ENCODE measurements at regions not wholly inside any gene's neighbourhood (a gene's known extent, or its start where the extent isn't known, plus 50 kb on each side); places are given as distances from the start of the nearest gene placed in this dataset.

DNA sequence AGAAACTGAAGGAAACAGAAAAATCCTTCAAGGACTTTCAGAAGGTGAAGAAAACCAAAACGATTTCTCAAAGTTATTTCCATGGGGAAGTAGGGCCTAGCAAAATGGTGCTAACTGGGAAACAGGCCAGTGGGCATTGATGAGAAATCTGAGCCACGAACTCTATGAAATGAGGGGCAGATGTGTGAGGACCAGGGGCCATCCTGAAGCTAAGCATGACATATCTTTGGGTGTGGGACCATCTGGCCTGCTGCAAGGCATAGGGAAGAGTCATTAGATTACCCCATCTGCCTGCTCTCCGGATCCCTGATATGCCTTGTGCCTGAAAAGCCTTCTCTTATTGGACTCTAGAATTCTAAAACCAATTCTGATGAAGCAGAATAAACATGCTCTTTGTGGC lies 143.8 kb downstream of the PALM2AKAP2 start:
- TF ChIP-seq, protein P1, sequence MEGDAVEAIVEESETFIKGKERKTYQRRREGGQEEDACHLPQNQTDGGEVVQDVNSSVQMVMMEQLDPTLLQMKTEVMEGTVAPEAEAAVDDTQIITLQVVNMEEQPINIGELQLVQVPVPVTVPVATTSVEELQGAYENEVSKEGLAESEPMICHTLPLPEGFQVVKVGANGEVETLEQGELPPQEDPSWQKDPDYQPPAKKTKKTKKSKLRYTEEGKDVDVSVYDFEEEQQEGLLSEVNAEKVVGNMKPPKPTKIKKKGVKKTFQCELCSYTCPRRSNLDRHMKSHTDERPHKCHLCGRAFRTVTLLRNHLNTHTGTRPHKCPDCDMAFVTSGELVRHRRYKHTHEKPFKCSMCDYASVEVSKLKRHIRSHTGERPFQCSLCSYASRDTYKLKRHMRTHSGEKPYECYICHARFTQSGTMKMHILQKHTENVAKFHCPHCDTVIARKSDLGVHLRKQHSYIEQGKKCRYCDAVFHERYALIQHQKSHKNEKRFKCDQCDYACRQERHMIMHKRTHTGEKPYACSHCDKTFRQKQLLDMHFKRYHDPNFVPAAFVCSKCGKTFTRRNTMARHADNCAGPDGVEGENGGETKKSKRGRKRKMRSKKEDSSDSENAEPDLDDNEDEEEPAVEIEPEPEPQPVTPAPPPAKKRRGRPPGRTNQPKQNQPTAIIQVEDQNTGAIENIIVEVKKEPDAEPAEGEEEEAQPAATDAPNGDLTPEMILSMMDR (conservative IDR thresholded peaks at IDR 0.05 in 1 of 2, IDR thresholded peaks at IDR 0.05 in 1 of 2; ENCODE audit: extremely low read depth in 1 of 2, insufficient read depth in 1 of 2, low read depth in 1 of 2, low read length in 2 of 2), result no peak
- TF ChIP-seq EZH2 (IDR thresholded peaks at IDR 0.05; ENCODE audit: borderline replicate concordance, low read length), result no peak

Data from mammary epithelial cell (primary cell).